Posterior cingulate gyrus (tissue), 11 donors: ENCODE measurements at regions not wholly inside any gene's neighbourhood (a gene's known extent, or its start where the extent isn't known, plus 50 kb on each side); places are given as distances from the start of the nearest gene placed in this dataset.

Source experiments
- DNase-seq, 10 donors: peaks; one replicate each; pipeline versions ENCODE4 v3.0.0 to v3.0.0-alpha.2; 2020 to 2021; ENCODE audit warnings: mixed read lengths in 3 of 10
- intact Hi-C: fragments of 100-400 bp; cut with DNase I; formaldehyde crosslinking; loops from one replicate; pipeline ENCODE4 v1.15.1; 2023

- intact Hi-C loops = loop anchor here (5.0 to 10.0 kb wide), 2 partner anchors 1109 to 1406 kb away; partner anchors contain the start of gene DSEL
- peak in 9 of 10 donors; percentile 19 to 90 (median 64) for DNase-seq
Measured at GRCh38 chr18:68623342-68623741, 91.6 kb downstream of the TMX3 start.

GRCh38 chr18:68611311-68611710 is 103.6 kb downstream of the TMX3 start:
- intact Hi-C loops = no loop called here
- DNase-seq = no peak

GRCh38 chr18:68608851-68609490 is 105.9 kb downstream of the TMX3 start:
- intact Hi-C loops = no loop called here
- DNase-seq = no peak

GRCh38 chr18:68607852-68608251 is 107.1 kb downstream of the TMX3 start:
- intact Hi-C loops = no loop called here

GRCh38 chr18:68604256-68604655 is 110.7 kb downstream of the TMX3 start:
- intact Hi-C loops = no loop called here
- DNase-seq = no peak

More at GRCh38 chr18:68607852-68608251, 107.1 kb downstream of the TMX3 start:
- no peak for DNase-seq

GRCh38 chr18:68596016-68596415 is 118.9 kb downstream of the TMX3 start:
- DNase-seq = no peak
- intact Hi-C loops = no loop called here

GRCh38 chr18:68588169-68588568 is 126.7 kb downstream of the TMX3 start:
- intact Hi-C loops = no loop called here
- no peak for DNase-seq

GRCh38 chr18:68583685-68584084 is 131.2 kb downstream of the TMX3 start:
- no peak for DNase-seq
- intact Hi-C loops = no loop called here

- DNase-seq = no peak
- intact Hi-C loops = no loop called here
Measured at GRCh38 chr18:68574311-68574710, 140.6 kb downstream of the TMX3 start.

GRCh38 chr18:68569936-68570335 is 145.0 kb downstream of the TMX3 start:
- DNase-seq = no peak
- intact Hi-C loops = no loop called here

- intact Hi-C loops = no loop called here
- DNase-seq = no peak
Measured at GRCh38 chr18:68568364-68569155, 146.3 kb downstream of the TMX3 start.

GRCh38 chr18:68566991-68567390 is 147.9 kb downstream of the TMX3 start:
- intact Hi-C loops = no loop called here
- no peak for DNase-seq

GRCh38 chr18:68564961-68565360 is 149.9 kb downstream of the TMX3 start:
- intact Hi-C loops = no loop called here
- DNase-seq = no peak

GRCh38 chr18:68564351-68564750 is 150.6 kb downstream of the TMX3 start:
- intact Hi-C loops = no loop called here
- DNase-seq = no peak

- no peak for DNase-seq
- intact Hi-C loops = no loop called here
Measured at GRCh38 chr18:68560128-68560527, 154.8 kb downstream of the TMX3 start.

- peak in 1 of 10 donors; percentile 50 for DNase-seq
- intact Hi-C loops = no loop called here
Measured at GRCh38 chr18:68557183-68557582, 157.7 kb downstream of the TMX3 start.

GRCh38 chr18:68555879-68556301 is 159.0 kb downstream of the TMX3 start:
- no peak for DNase-seq
- intact Hi-C loops = no loop called here

GRCh38 chr18:68548904-68549870 is 165.7 kb downstream of the TMX3 start:
- intact Hi-C loops = no loop called here
- DNase-seq = no peak

- intact Hi-C loops = no loop called here
- no peak for DNase-seq
Measured at GRCh38 chr18:68543344-68543743, 171.6 kb downstream of the TMX3 start.

- intact Hi-C loops = no loop called here
- DNase-seq = no peak
Measured at GRCh38 chr18:68542846-68543245, 172.1 kb downstream of the TMX3 start.

- intact Hi-C loops = no loop called here
- no peak for DNase-seq
Measured at GRCh38 chr18:68533641-68534040, 181.3 kb downstream of the TMX3 start.
